ENCODE measurements at regions not wholly inside any gene's neighbourhood (a gene's known extent, or its start where the extent isn't known, plus 50 kb on each side); places are given as distances from the start of the nearest gene placed in this dataset.

GRCh38 chr11:81424822-81425221 is 1308.8 kb downstream of the FAM181B start:
- TF ChIP-seq, protein P1, sequence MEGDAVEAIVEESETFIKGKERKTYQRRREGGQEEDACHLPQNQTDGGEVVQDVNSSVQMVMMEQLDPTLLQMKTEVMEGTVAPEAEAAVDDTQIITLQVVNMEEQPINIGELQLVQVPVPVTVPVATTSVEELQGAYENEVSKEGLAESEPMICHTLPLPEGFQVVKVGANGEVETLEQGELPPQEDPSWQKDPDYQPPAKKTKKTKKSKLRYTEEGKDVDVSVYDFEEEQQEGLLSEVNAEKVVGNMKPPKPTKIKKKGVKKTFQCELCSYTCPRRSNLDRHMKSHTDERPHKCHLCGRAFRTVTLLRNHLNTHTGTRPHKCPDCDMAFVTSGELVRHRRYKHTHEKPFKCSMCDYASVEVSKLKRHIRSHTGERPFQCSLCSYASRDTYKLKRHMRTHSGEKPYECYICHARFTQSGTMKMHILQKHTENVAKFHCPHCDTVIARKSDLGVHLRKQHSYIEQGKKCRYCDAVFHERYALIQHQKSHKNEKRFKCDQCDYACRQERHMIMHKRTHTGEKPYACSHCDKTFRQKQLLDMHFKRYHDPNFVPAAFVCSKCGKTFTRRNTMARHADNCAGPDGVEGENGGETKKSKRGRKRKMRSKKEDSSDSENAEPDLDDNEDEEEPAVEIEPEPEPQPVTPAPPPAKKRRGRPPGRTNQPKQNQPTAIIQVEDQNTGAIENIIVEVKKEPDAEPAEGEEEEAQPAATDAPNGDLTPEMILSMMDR (IDR thresholded peaks at IDR 0.05): no peak
- TF ChIP-seq ZFX (IDR thresholded peaks at IDR 0.05; ENCODE audit: borderline replicate concordance): no peak
